GM18517 (cell line): ENCODE measurements at regions not wholly inside any gene's neighbourhood (a gene's known extent, or its start where the extent isn't known, plus 50 kb on each side); places are given as distances from the start of the nearest gene placed in this dataset.

Source experiments
- ATAC-seq: cut with Tn5 transposase; IDR thresholded peaks from one replicate; pipeline ENCODE4 v1.9.1; 2021; ENCODE audit warnings: mild to moderate bottlenecking, moderate library complexity; ENCODE audit not compliant: unreplicated experiment

DNA sequence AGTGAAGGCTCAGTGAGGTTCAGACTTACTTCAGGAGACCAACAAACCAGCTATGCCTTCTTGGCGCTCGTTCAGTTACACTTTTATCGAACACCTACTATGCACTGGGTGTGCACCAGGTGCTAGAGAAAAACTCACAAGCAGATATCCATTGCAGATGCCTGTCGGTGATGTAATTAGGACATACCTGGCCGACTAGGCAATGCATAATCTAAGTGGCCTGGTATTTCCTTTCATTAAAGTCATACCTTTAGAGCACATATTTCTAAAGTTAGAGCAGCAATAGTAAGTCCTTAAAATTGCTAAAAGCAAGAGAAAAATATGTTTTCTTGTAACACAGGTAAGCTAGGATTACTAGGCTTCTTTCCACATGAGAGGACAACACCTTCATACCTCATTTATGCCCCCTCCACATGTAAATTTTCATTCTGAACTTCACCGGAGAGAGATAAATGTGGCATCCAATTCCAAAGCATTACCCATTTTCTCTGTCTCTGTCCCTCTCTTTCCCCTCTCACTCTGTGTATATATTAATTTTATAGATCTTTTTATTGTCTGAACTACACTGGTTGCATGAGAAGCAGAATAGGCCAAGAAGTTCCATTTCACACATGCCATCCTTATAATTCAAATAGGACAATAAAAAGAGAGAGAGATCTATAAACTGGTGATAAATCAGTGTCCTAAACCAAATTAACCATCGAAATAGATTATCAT lies 242.2 kb downstream of the SPTSSA start:
- no peak for ATAC-seq

DNA sequence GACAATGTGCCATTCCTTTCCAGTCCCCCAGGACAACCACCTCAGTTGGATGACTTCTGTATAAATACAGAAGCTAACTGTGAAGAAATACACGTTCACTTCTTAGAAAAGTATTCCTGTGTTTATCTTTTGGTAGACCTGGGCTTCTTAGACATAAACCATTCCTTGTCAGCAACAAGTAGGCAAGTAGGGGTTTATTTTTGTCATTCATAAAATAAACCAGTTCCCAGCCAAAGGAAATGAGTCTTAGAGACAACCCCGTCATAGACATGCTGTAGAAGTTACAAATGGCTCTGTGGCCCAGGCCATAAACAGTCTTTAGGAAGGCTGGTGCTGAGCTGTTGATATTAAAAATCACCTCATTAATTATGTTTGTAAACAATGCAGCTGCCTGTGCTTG lies 243.2 kb downstream of the SPTSSA start:
- ATAC-seq, result no peak

DNA sequence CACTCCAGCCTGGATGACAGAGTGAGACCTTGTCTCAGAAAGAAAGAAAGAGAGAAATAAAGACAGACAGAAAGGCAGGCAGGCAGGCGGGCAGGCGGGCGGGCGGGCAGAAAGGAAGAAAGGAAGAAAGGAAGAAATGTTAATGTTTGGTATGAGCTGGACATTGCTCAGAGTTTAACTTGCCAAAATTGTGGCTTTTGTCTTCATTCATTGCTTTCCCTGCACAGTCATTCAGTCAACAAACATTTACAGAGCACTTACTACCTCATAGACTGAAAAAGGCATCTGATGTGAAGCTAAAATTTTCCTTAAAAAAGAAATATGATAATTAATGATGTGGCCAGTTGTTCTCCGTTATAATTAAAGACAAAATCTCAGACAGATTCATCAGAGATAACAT lies 247.1 kb downstream of the SPTSSA start:
- ATAC-seq, result no peak

DNA sequence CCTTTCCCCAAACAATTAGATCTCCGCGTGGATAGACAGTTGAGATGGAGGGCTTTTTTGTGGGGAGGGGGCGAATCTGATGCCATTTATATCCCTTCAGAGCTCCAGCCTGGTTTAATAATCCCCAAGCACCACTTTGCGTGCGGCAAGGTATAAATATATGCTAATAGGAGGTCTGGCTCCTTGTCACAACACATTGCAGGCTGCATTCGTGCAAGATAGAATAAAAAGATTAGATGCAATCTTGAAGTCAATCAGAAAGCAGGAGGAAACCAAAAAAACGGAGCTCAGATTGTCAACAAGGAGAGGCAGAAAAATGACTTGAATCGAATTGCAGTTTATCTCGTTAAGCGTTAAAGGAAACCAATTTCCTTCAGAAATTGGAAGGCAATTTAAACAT lies 248.7 kb downstream of the SPTSSA start:
- ATAC-seq, result no peak

DNA sequence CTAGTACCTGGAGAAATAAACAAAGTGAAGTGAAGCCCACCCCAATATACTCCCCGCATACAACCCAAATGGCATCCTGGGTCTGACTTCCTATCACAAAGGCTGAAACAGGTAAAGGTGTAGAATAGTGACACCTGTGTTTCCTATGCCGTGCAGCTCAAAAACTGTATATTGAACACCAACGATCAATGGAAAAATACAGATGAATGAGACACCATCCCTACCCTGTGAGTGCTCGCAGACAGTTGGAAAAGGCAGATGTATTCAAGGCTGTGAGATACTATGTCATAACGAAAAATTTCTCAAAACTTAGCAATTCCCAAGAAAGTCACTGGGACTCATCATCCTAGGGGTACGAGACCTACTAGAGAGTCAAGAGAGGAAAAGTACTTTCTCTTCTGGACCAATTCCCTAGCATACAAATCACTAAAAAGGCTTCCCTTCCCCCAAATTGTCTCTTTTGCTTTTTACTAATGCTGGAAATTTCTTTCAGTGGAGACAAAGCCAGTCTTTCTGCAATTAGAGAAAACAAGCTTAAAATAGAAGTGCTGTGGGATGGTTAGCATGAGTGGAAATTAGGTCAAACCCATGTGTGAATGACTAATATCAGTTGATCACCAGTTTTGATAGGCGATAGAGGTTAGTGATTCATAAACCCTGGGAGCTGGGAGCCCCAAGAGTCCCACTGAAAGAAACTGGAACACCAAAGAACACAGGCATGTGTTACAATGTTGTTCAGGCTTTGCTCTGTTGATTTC lies 249.7 kb downstream of the SPTSSA start:
- ATAC-seq, result no peak

DNA sequence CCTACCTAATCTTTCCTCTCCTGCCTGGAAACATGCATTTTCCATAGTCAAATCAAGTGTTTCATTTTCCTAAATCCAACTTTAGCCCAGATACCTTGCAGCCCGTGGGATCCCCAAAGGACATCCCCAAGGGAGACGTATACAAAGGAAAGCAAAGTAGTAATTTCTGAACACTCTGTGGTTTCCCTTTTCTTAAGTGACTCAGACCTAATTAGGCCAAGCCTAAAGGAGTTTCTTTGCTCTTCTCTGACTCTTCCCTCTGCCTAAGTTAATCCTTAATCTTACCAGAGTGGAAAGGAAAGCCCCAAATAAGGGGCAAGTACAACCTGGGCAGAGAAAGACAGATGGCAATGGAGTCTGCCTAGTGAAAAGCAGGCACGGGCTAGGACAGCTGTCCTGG lies 250.3 kb downstream of the SPTSSA start:
- ATAC-seq, result peak; percentile 78

DNA sequence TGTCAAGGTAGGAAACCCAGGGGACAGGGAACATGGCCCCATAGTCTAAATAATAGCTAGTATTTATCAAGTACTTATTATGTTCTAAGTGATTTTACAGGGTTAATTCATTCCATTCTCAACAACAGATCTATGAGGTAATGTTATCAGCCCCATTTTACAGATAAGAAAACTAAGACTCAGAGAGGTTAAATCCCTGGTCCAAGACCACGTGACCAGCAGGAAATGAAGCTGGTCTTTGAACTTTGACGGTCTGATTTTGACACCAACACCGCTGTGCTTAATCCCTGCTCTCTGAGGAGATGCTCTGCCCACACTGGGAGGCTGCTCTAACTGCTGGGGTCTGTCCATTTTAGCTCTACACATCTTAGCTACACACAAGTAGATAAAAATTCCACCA lies 253.5 kb downstream of the SPTSSA start:
- no peak for ATAC-seq

DNA sequence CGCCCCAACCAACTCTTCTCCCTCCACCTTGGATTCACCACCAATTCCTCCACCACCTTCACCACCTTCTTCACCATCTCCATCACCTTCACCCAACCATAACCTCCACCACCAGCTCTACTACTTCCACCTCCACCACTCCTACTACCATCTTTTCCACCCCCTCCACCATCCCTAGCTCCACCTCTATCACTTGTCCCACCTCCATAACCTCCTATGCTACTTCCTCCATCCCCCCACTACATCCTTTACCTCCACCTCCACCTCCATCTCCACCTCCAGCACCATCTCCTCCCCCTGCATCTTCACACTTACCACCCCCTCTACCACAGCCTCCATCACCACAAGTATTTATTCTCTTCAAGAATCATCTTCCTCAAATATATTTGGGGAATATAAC lies 254.9 kb upstream of the EGLN3 start:
- no peak for ATAC-seq

DNA sequence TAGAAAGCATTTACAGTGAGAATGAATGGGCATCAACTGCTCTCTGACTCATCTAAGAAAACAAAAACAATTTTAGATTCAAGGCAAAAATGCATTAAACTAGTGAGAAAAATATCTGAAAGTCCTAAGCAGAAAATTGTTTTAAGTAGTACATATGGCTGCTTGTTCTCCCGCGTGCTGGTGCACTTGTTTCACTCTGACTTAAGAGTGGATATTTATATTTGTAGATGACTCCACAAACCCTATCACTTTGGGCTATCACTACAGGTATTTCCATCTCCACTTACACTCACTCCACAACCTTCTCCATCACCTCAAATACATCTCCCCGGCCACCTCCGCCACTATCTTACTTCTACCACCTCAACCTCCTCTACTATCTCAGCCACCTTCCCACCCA lies 253.9 kb upstream of the EGLN3 start:
- ATAC-seq, result no peak

DNA sequence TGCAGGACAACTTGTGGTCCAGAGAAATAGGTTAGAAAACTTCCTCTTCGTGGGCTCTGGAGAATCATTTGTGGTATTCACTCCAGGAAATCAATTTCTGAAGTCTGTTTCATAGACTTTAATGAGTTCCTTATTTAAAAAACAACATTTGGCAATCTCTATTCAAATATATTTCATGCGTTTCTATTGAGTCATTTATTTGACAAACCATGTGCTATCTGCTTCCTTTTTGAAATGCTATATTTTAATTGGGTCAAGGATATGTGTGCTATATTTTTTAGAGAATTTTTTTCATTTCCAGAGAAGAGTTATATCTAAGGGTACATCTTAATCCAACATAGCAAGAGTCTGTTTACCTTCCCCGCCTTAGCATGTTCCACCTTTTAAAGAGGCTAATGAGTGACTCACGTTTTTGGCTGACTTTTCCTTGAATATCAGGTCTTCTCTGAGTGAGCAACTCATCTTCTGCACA lies 252.4 kb upstream of the EGLN3 start:
- ATAC-seq, result no peak

DNA sequence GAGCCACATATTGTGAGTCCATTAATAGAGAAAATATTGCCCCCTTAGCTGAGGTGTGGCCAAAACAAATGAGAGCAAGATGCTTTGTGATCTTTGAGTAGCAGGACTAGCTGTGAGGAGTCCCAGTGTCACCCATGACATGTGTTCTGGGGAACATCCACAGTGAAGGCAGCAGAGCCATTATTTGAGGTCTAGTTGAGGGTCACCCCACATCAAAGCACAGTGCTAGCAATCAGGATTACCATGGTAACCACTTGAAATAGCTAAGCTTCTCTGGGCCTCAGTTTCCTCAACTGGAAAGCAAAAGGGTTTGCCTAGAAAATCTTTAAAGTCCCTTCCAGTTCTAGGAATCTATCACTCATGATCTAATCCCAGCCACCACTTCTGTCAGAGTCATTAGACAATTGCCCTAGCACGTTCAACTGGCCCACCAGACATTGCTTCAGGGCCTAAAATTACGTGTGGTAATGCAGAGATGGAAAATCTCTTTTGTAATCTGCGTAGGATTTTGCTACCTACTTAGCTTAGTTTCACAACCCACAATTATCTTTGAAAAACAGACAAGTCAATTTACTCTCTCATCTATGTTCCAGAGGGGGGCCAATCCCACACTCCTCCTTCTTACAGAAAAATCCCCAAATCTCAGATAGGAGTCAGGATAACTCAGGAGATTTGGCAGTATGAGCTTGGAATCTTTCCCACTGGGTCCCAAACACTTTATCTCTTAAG lies 251.2 kb upstream of the EGLN3 start:
- ATAC-seq, result no peak

DNA sequence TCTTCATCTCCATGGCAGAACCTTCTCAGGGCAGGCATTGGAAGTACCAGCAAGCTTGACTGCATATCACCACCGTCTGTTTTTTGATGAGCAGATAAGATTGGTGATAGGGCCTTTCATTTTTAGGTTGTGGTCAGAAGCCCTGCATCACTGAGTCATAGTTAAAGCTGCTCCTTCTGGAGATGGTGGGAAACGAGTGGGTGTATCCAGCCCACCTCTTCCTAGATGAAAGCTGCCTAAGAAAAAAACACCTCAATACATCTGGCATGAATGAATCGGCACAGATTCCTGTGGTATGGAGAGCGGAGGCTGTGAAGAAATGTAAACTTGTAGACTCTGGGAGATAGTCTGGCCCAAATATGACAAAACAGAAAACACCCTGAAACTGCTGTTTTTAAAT lies 248.7 kb upstream of the EGLN3 start:
- ATAC-seq, result no peak

DNA sequence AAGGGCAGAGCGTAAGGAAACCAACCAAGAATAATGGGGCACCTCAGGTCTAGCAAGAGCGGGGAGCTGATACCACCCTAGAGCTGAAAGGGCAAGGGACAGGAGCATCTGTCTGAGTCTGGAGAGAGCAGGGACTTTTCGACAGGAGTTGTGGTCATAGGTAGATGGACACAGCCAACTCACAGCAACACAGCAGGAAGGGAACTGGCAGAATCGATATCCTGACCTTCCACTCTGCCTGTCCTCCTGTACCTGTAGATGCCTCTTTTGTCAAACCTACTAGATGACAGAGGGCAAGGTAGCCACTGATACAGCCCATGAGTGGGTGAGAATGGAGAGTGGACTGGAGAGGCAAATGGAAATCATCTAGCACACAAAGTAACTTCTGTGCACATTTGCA lies 247.2 kb upstream of the EGLN3 start:
- ATAC-seq, result no peak

DNA sequence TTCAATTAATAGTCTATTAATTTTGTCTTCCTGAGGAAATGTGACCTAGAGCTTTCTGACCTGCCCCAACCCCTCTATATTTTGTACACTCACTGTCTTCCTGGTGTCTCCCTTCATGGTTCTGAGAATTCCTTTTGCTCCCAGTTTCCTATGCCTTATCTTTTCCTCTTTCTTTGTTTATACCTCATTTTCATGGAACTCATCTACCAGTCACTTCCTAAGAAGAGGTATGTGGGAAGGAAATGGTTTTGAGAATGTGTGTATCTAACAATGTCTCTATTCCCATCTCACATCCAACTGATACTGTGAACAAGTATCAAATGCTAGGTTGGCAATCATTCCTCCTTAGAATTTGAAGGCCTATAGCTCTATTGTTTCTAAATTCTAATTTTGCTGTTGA lies 245.1 kb upstream of the EGLN3 start:
- no peak for ATAC-seq

DNA sequence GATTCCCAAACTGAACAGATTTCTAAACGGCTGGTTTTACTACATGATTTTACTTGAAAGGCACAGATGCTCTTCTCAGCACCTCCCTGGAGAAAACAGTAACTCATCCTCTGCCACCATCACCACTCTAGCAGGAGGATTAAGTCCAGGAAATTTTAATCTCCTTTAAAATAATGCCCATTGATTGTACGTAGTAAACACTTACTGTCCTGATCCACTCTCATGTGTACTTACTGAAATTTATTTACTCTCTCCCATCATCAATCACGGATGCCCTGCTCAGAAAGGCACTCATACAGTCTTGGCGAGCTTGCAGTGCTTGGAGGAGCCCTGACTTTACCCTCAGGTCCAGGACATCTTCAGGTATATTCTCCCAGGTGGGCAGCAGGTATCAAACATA lies 239.8 kb upstream of the EGLN3 start:
- no peak for ATAC-seq

DNA sequence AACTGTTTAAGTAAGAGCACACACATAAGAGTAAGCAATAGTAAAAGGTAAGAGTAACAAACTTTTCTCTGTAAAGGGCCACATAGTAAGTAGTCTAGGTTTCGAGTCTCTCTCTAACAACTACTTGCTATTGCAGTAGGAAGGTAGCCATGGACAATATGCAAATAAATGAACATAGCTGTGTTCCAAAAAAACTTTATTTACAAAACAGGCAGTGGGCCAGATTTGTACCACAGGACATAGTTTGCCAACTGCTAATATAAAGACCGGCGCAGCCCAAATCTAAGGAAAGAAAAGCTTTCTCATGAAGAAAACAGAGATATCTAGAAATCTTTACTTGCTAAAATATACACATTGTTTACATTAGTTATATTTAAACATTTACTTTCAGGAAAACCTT lies 239.0 kb upstream of the EGLN3 start:
- ATAC-seq, result no peak

DNA sequence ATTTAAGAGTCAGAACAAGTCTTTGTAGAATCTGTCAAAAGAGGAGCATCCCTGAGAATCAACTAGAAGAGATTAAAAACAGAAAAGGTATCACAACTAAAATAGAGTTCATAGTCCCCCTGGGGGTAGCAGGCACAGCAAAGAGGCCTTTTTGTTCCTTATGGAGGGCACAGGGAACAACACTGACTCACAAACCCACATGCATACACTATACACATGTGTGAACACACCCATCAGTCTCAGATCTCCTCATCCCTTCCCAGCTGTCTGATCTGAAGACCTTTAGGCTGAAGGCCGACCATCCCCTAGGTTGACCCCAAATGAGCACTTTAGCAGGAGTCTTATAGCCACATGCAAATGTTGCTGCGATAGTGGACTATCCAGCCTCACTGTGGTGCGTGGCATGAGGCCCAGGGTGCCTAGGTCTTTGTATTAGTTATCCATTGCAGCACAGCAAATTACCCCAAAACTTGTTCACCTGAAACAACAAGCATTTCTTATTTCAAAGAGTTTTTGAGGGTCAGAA lies 236.7 kb upstream of the EGLN3 start:
- no peak for ATAC-seq

DNA sequence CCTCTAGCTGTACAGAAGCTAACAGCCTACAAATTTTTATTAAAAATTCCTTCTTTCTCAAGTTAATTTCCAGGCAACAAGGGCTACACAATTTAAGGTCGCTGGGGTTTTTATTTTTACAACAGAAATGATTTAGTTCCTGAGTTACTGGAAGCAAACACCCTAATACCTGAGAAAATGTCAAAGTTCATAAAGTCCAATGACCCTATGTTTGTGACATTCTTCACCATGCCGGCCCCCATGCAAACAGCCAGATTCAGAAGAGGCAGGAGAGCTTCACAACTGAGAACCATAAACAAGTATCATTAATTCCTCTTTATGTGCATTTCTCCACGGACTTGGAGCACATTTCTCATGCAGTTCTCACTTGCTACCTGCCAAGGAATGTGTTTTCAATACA lies 236.2 kb upstream of the EGLN3 start:
- ATAC-seq, result no peak

DNA sequence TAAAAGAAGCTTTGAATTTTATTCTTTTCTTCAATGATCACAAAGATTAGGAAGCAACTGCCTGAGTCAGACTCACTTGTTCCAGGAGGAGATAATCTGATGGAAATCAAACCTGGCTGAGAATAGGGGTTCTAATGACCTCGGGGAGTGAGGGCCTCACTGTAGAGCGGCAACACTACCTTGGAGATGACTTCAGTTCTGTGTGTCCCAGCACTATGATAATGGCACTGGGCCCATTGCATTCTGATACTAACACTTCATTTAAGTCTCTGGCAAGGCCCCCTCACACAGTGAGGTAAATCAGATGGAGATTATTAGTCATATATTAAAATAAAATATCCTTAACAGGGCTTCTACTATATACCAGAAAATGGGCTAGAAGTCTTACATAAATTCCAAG lies 233.3 kb upstream of the EGLN3 start:
- no peak for ATAC-seq

DNA sequence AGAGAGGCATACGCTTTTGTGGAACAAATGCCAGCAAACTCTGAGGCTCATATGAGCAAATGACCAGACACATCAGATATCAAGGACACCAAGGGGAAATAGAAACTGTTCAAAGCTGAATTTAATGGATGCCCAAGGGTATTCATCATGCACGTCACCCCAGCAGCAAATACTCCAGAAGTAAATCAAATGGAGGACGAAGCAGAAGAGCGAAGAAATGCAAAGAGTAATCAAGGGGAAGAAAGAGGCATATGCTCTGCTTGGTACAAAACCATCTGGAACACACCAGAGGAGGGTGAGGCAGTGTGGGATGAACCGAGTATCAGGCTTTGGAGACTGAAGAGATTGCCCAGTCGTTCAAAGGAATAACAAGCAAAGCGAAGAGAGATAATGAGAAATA lies 232.6 kb upstream of the EGLN3 start:
- ATAC-seq, result no peak

DNA sequence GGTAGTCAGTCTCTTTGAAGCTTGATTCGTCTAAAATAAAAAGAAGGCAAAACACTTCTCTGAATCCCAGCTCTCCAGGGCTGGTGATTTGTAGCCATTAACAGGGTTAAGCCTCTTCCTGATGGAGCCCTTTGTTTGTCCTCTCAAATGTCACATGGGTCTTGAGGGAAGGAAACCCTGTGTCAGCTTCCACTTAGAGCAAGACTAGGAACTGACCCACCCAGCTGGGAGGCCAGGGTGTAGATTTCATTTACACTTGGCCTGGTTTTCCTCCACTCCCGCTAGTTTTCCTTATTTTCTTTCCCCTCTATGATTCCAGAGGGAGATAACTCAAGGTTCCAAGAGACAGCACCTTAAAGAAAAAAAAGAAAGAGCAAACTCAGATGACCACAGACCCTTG lies 230.5 kb upstream of the EGLN3 start:
- no peak for ATAC-seq

DNA sequence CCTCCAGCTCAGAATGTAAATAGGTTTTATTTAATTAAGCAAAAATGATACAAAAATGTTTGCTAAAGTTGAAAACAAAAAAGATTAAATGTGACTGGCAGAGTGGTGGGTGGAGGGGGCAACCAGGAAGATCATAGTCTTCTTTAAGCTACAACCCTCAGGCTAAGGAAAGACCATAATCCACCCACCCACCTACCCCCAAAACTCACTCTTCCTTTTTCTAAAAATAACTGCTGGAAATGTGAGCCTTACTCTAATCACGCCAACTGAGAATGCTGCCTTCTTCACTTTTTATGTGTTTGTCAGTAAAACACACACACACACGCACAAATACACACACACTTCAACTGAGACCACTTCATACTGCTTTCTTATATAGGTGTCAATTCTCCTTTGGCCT lies 230.0 kb upstream of the EGLN3 start:
- no peak for ATAC-seq
